Stimulated activated CD4-positive, alpha-beta T cell treated with anti-CD3 and anti-CD28 coated beads, Interleukin-15, amount 100 ng/mL, for 24 hours (primary cell): ENCODE measurements at regions not wholly inside any gene's neighbourhood (a gene's known extent, or its start where the extent isn't known, plus 50 kb on each side); places are given as distances from the start of the nearest gene placed in this dataset.
"Not testable (repeated sequence)": the region's sequence is repeated elsewhere in the genome, so short reads cannot be mapped to it uniquely, and the experiment has no call there.

Experiments
- DNase-seq: peaks from one replicate; pipeline ENCODE4 v3.0.0-alpha.2; 2020

- not testable (repeated sequence) for DNase-seq
Observed at GRCh38 chr7:149930374-149931068, 56.8 kb downstream of the ATP6V0E2 start.

- not testable (repeated sequence) for DNase-seq
Observed at GRCh38 chr7:149933776-149934175, 60.0 kb downstream of the ATP6V0E2 start.

GRCh38 chr7:149947346-149947745, 73.6 kb downstream of the ATP6V0E2 start:
- not testable (repeated sequence) for DNase-seq

GRCh38 chr7:149948444-149948843, 74.7 kb downstream of the ATP6V0E2 start:
- not testable (repeated sequence) for DNase-seq

GRCh38 chr7:149949863-149950577, 76.3 kb downstream of the ATP6V0E2 start:
- peak; percentile 4 for DNase-seq

GRCh38 chr7:149950578-149950924, 76.8 kb downstream of the ATP6V0E2 start:
- DNase-seq = not testable (repeated sequence)

GRCh38 chr7:149951579-149951978, 77.8 kb downstream of the ATP6V0E2 start:
- DNase-seq = not testable (repeated sequence)

GRCh38 chr7:149958880-149959279, 85.1 kb downstream of the ATP6V0E2 start:
- DNase-seq = not testable (repeated sequence)

- peak; percentile 13 for DNase-seq
Observed at GRCh38 chr7:149960863-149961262, 87.1 kb downstream of the ATP6V0E2 start.

GRCh38 chr7:149961878-149962277, 88.1 kb downstream of the ATP6V0E2 start:
- DNase-seq = peak; percentile 33

- not testable (repeated sequence) for DNase-seq
Observed at GRCh38 chr7:149962685-149963319, 89.0 kb downstream of the ATP6V0E2 start.

GRCh38 chr7:149963985-149964384, 90.2 kb downstream of the ATP6V0E2 start:
- not testable (repeated sequence) for DNase-seq

- not testable (repeated sequence) for DNase-seq
Observed at GRCh38 chr7:149966444-149966843, 92.7 kb downstream of the ATP6V0E2 start.

GRCh38 chr7:149972977-149973376, 99.2 kb downstream of the ATP6V0E2 start:
- not testable (repeated sequence) for DNase-seq

GRCh38 chr7:149973681-149974080, 99.9 kb downstream of the ATP6V0E2 start:
- DNase-seq = not testable (repeated sequence)

- DNase-seq = not testable (repeated sequence)
Observed at GRCh38 chr7:149975608-149976007, 101.8 kb downstream of the ATP6V0E2 start.

GRCh38 chr7:149978537-149978936, 104.8 kb downstream of the ATP6V0E2 start:
- not testable (repeated sequence) for DNase-seq

GRCh38 chr7:149978944-149979343, 105.2 kb downstream of the ATP6V0E2 start:
- not testable (repeated sequence) for DNase-seq

GRCh38 chr7:149982537-149983112, 108.9 kb downstream of the ATP6V0E2 start:
- not testable (repeated sequence) for DNase-seq

- not testable (repeated sequence) for DNase-seq
Observed at GRCh38 chr7:149986866-149987265, 113.1 kb downstream of the ATP6V0E2 start.

GRCh38 chr7:149991652-149992302, 118.0 kb downstream of the ATP6V0E2 start:
- DNase-seq = not testable (repeated sequence)

GRCh38 chr7:149992366-149992765, 118.6 kb downstream of the ATP6V0E2 start:
- not testable (repeated sequence) for DNase-seq
